Stomach (tissue), 8 donors: ENCODE measurements at regions not wholly inside any gene's neighbourhood (a gene's known extent, or its start where the extent isn't known, plus 50 kb on each side); places are given as distances from the start of the nearest gene placed in this dataset.

ENCODE experiments used
- DNase-seq, 2 donors: peaks; one replicate each; pipeline versions ENCODE4 v3.0.0 to v3.0.0-alpha.2; 2013 to 2019
- H3K27ac ChIP-seq, 5 donors: fragments of 200-600 bp in 4 of 5; sonication (generic) in 4 of 5; one replicate each; pipeline ENCODE4 v1.5.1; 2013 to 2019; ENCODE audit warnings: mild to moderate bottlenecking in 1 of 5, moderate library complexity in 1 of 5
- H3K27me3 ChIP-seq, 3 donors: fragments of 200-600 bp; sonication (generic); one replicate each; pipeline ENCODE4 v1.5.1; 2017 to 2019; ENCODE audit warnings: mixed run types in 1 of 3
- H3K36me3 ChIP-seq, 4 donors: fragments of 200-600 bp; sonication (generic); 1 replicate in 3 of 4; 2 replicates in 1 of 4; pipeline ENCODE4 v1.5.1; 2016 to 2019
- H3K4me1 ChIP-seq, 4 donors: fragments of 200-600 bp; sonication (generic); one replicate each; pipeline ENCODE4 v1.5.1; 2016 to 2019
- H3K4me3 ChIP-seq, 4 donors: fragments of 200-600 bp; sonication (generic) in 3 of 4; one replicate each; pipeline ENCODE4 v1.5.1; 2016 to 2019; ENCODE audit warnings: mild to moderate bottlenecking in 1 of 4
- H3K9me3 ChIP-seq, 4 donors: fragments of 200-600 bp; sonication (generic); one replicate each; pipeline ENCODE4 v1.5.1; 2016 to 2019
- CTCF ChIP-seq, 7 experiments: fragments of 450-650 bp in 4 of 7; fragments of 200-600 bp in 3 of 7; sonication (generic) in 3 of 7; IDR thresholded peaks; one replicate each; pipeline ENCODE4 v1.5.1; 2016 to 2019; ENCODE audit warnings: antibody characterized with exemption in 7 of 7, control low read depth in 2 of 7, mild to moderate bottlenecking in 1 of 7
- EP300 ChIP-seq: sonication (generic); formaldehyde crosslinking; IDR thresholded peaks from one replicate; pipeline ENCODE4 v1.6.1; 2017; ENCODE audit warnings: antibody characterized with exemption
- POLR2A ChIP-seq, 4 donors: fragments of 450-650 bp; IDR thresholded peaks; one replicate each; pipeline ENCODE4 v1.6.1; 2016; ENCODE audit warnings: antibody characterized with exemption in 4 of 4, control low read depth in 2 of 4, mild to moderate bottlenecking in 1 of 4, moderate library complexity in 1 of 4
- POLR2AphosphoS5 ChIP-seq, 3 donors: sonication (generic); formaldehyde crosslinking; IDR thresholded peaks; one replicate each; pipeline ENCODE4 v1.6.1; 2016; ENCODE audit warnings: antibody characterized with exemption in 3 of 3
- WGBS, 5 donors: extraction: QIAGEN DNeasy Blood & Tissue Kit in 3 of 5; methylation state at CpG; one replicate each; pipeline versions ENCODE4 v1.1.5 to v1.1.7; 2013 to 2018; 5-methylcytosine and 5-hydroxymethylcytosine counted together
- intact Hi-C: fragments of 100-400 bp; cut with DNase I; formaldehyde crosslinking; loops from one replicate; pipeline ENCODE4 v1.15.1; 2023; ENCODE audit warnings: low total_unique reads
- donor health status: healthy with polysubstance abuse.
- donor health status: Bipolar disorder and iron deficiency.
- donor health status: healthy.

DNA sequence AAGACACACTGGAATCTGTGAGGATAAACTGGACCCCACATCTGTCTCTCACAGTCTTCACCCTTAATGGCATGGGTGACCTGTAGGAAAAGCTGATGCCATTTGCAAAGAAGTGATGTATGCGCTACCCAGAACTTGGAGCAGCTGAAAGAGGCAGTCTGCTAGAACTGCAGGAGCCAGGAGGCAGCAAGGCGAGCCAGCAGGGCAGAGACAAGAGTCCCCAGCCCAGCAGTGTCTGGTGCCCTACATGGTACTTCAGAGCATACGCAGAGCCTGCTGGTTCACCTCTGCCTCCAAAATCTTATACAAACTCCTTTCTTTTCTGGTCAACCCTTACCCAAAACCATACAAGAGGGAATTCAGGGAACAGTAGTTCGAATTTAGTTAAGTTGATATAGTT is 683.1 kb upstream of the RAB6C start:
- Histone ChIP-seq H3K36me3 (no peaks in the 10 kb centered on the region), H3K9me3 (no peaks in the 10 kb centered on the region), H3K4me3 (no peak overlapping the region), H3K4me1 (peaks cover 0 to 15% (median 5%) of the 10 kb centered on the region in 4 donors), H3K27me3 (no peaks in the 10 kb centered on the region), H3K27ac (peak overlapping the region in 2 of 5 donors; percentile 13 to 77)
- TF ChIP-seq EP300 (no peak), POLR2AphosphoS5 (IDR thresholded peaks at IDR 0.05) (no peak), CTCF (IDR thresholded peaks at IDR 0.05) (no peak), POLR2A (IDR thresholded peaks at IDR 0.05) (no peak)
- no peak for DNase-seq
- intact Hi-C loops: no loop called here
- 66 to 83% (median 79%) methylated on average over 4 of the region's 4 CpGs for WGBS, 5 donors

GRCh38 chr2:129296806-129297205 is 682.7 kb upstream of the RAB6C start:
- H3K27ac ChIP-seq: peak overlapping the region in 2 of 5 donors; percentile 13 to 77
- no peaks in the 10 kb centered on the region for H3K27me3 ChIP-seq
- intact Hi-C loops: no loop called here
- DNase-seq: peak in 1 of 2 donors; percentile 71
- no peaks in the 10 kb centered on the region for H3K36me3 ChIP-seq
- H3K4me3 ChIP-seq: no peak overlapping the region
- 16 to 41% (median 29%) methylated on average over 5 of the region's 5 CpGs for WGBS, 5 donors
- no peak for TF ChIP-seq CTCF (IDR thresholded peaks at IDR 0.05)
- peak in 2 of 3 donors; percentile 19 to 53 for TF ChIP-seq POLR2AphosphoS5 (IDR thresholded peaks at IDR 0.05)
- no peak for TF ChIP-seq EP300
- no peaks in the 10 kb centered on the region for H3K9me3 ChIP-seq
- peaks cover 0 to 19% (median 5%) of the 10 kb centered on the region in 4 donors for H3K4me1 ChIP-seq

DNA sequence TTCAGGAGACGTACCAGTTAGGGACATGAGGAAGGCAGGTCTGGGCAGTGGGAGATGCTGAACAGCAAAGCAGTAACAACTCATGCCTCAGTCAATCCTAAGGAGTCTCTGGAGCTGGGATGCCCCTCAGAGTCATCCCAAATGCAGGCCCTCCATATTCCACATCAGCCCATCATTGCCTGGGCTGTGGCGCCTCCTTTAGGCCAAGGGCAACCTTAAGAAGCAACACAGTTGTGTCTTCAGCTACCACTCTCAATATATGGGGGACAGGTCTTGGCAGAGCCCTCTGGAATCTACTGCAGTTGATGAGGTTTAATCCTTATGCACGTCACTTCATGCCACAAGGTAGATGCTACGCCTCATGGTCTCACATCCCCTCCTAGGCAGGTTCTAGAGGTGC is 682.0 kb upstream of the RAB6C start:
- Histone ChIP-seq H3K4me1 (peaks cover 0 to 25% (median 7%) of the 10 kb centered on the region in 4 donors), H3K27me3 (no peaks in the 10 kb centered on the region), H3K9me3 (no peaks in the 10 kb centered on the region), H3K27ac (peak overlapping the region in 1 of 5 donors; percentile 77), H3K4me3 (no peak overlapping the region), H3K36me3 (no peaks in the 10 kb centered on the region)
- TF ChIP-seq POLR2AphosphoS5 (IDR thresholded peaks at IDR 0.05): no peak
- no peak for TF ChIP-seq CTCF (IDR thresholded peaks at IDR 0.05)
- no peak for TF ChIP-seq POLR2A (IDR thresholded peaks at IDR 0.05)
- no peak for TF ChIP-seq EP300
- intact Hi-C loops: no loop called here
- DNase-seq: no peak
- WGBS, 5 donors: 51 to 78% (median 57%) methylated on average over 4 of the region's 4 CpGs

DNA sequence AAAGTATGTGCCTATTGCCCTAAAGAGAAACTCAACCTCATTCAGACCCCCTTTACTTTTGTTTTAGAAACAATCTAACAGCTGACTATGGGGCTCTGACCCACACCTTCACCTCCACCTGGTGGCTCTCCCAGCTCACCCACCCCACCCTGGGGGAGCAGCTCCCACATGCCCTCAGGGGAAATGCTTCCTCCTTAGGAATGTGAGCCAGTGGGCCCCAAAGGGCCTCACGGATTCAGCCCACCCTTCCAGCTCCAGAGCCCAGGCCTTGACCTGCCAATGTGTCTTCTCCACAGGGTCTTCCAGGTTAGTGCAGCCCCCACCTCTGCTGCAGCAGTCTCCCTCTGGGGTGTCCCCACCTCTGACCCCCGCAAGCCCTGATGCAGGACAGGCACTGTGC is 680.1 kb upstream of the RAB6C start:
- no peaks in the 10 kb centered on the region for H3K36me3 ChIP-seq
- intact Hi-C loops: no loop called here
- peak overlapping the region in 1 of 5 donors; percentile 81 for H3K27ac ChIP-seq
- peaks cover 0 to 33% (median 11%) of the 10 kb centered on the region in 4 donors for H3K4me1 ChIP-seq
- DNase-seq: no peak
- no peak overlapping the region for H3K4me3 ChIP-seq
- TF ChIP-seq EP300 (no peak), POLR2AphosphoS5 (IDR thresholded peaks at IDR 0.05) (no peak), CTCF (IDR thresholded peaks at IDR 0.05) (no peak), POLR2A (IDR thresholded peaks at IDR 0.05) (no peak)
- H3K9me3 ChIP-seq: peaks cover 0 to 3% (median 0%) of the 10 kb centered on the region in 4 donors
- H3K27me3 ChIP-seq: no peaks in the 10 kb centered on the region
- 80 to 100% (median 93%) methylated on average over 1 to 2 of the region's 2 CpGs for WGBS, 5 donors
